GM12878 (cell line): ENCODE measurements at regions not wholly inside any gene's neighbourhood (a gene's known extent, or its start where the extent isn't known, plus 50 kb on each side); places are given as distances from the start of the nearest gene placed in this dataset.

Experiments used
- ATAC-seq: fragments of 200-7000 bp; cut with Tn5 transposase; 3 replicates; pipeline ENCODE4 v1.9.1; 2020; ENCODE audit warnings: mild to moderate bottlenecking, moderate library complexity
- BruUV-seq: library from RNA; stranded (reverse); fragments of 400-500 nt; replicated peaks from 2 replicates; lab custom pipeline; 2021; lab: Mats Ljungman, UMichigan
- CTCF ChIA-PET: fragments of 300-600 bp; sonication (Branson Sonifier 250); formaldehyde crosslinking; extraction: SDS; loops from one replicate; lab custom pipeline; 2021; ENCODE audit warnings: inconsistent platforms; lab: Yijun Ruan, JAX
- POLR2A ChIA-PET: fragments of 350-600 bp; formaldehyde crosslinking; extraction: SDS; loops from one replicate; lab custom pipeline; 2021; ENCODE audit warnings: inconsistent platforms; lab: Charles Lee
- RAD21 ChIA-PET: fragments of 300-600 bp; sonication (Branson Sonifier 250); formaldehyde crosslinking; loops from one replicate; lab custom pipeline; 2023; ENCODE audit warnings: antibody characterized with exemption; ENCODE audit not compliant: unreplicated experiment; lab: Charles Lee
- SMC1A ChIA-PET: fragments of 300-600 bp; sonication (Branson Sonifier 250); formaldehyde crosslinking; loops from one replicate; lab custom pipeline; 2023; ENCODE audit not compliant: unreplicated experiment, uncharacterized antibody; lab: Charles Lee
- DNase-seq: peaks from one replicate; pipeline ENCODE4 v3.0.0-alpha.2; 2011; ENCODE audit warnings: low read depth, low spot score
- FAIRE-seq: peaks from 3 replicates; lab custom pipeline; 2011; peaks lifted over from hg19 to GRCh38; lab: Jason Lieb, UNC
- H2AFZ ChIP-seq: 2 replicates; pipeline ENCODE4 v1.6.0; 2011; ENCODE audit warnings: low read depth, low read length, control low read depth; ENCODE audit not compliant: control insufficient read depth
- H3K27ac ChIP-seq: 2 replicates; pipeline ENCODE4 v1.5.1; 2011; ENCODE audit warnings: control low read depth; ENCODE audit not compliant: control insufficient read depth, insufficient read depth
- H3K27me3 ChIP-seq, 2 experiments: replicated peaks in 1 of 2; 2 replicates each; pipeline versions ENCODE4 v1.6.0 to v1.6.1; 2011; ENCODE audit warnings: low read length in 1 of 2; ENCODE audit not compliant: control insufficient read depth in 2 of 2, insufficient read depth in 2 of 2
- H3K36me3 ChIP-seq, 2 experiments: 2 replicates each; pipeline ENCODE4 v1.5.1; 2011; ENCODE audit warnings: low read length in 1 of 2; ENCODE audit not compliant: control insufficient read depth in 2 of 2, insufficient read depth in 2 of 2
- H3K4me1 ChIP-seq: 2 replicates; pipeline ENCODE4 v1.6.1; 2011; ENCODE audit warnings: mild to moderate bottlenecking, low read length, moderate library complexity, mixed read lengths; ENCODE audit not compliant: control insufficient read depth, insufficient read depth
- H3K4me2 ChIP-seq: 2 replicates; pipeline ENCODE4 v1.6.0; 2011; ENCODE audit warnings: control low read depth; ENCODE audit not compliant: control insufficient read depth, insufficient read depth
- H3K4me3 ChIP-seq: fragments of 200-600 bp; sonication (generic); 2 replicates; pipeline ENCODE4 v1.5.1; 2016
- H3K79me2 ChIP-seq: 2 replicates; pipeline ENCODE4 v1.6.0; 2011; ENCODE audit warnings: low read length; ENCODE audit not compliant: control insufficient read depth, insufficient read depth
- H3K9ac ChIP-seq: 2 replicates; pipeline ENCODE4 v1.8.0; 2011; ENCODE audit warnings: low read length, control low read depth, mixed read lengths; ENCODE audit not compliant: control insufficient read depth, insufficient read depth
- H3K9me3 ChIP-seq: replicated peaks from 3 replicates; pipeline ENCODE4 v1.5.1; 2011; ENCODE audit warnings: mild to moderate bottlenecking, low read length; ENCODE audit not compliant: control insufficient read depth, insufficient read depth
- H4K20me1 ChIP-seq: 2 replicates; pipeline ENCODE4 v1.6.0; 2011; ENCODE audit not compliant: control insufficient read depth, insufficient read depth
- EP300 ChIP-seq, 2 experiments: fragments of 150-350 bp in 1 of 2; IDR thresholded peaks; 2 replicates each; pipeline ENCODE4 v1.6.1; 2011 to 2012; ENCODE audit warnings: low read depth in 2 of 2, low read length in 2 of 2, borderline replicate concordance in 1 of 2, improper control_type of control experiment in 1 of 2, inconsistent platforms in 1 of 2; ENCODE audit not compliant: control insufficient read depth in 1 of 2
- PAX8 ChIP-seq: fragments of 450-650 bp; IDR thresholded peaks from 2 replicates; pipeline ENCODE4 v1.6.1; 2017; ENCODE audit warnings: mild to moderate bottlenecking, moderate library complexity
- RFX5 ChIP-seq: IDR thresholded peaks from 2 replicates; pipeline ENCODE4 v1.6.1; 2011; ENCODE audit warnings: low read depth, low read length, improper control_type of control experiment
- SIX5 ChIP-seq: IDR thresholded peaks from 2 replicates; pipeline ENCODE4 v1.6.1; 2011; ENCODE audit warnings: mild to moderate bottlenecking, low read depth, low read length, moderate library complexity; ENCODE audit not compliant: severe bottlenecking
- SMARCA5 ChIP-seq: fragments of 450-650 bp; IDR thresholded peaks from 2 replicates; pipeline ENCODE4 v1.6.1; 2017; ENCODE audit warnings: mild to moderate bottlenecking
- TCF3 ChIP-seq: IDR thresholded peaks from 2 replicates; pipeline ENCODE4 v1.6.1; 2012; ENCODE audit warnings: low read depth, mild to moderate bottlenecking, low read length, borderline replicate concordance; ENCODE audit not compliant: insufficient read depth
- ZNF24 ChIP-seq: fragments of 450-650 bp; IDR thresholded peaks from 2 replicates; pipeline ENCODE4 v1.6.1; 2017; ENCODE audit warnings: antibody characterized with exemption, mild to moderate bottlenecking
- WGBS: methylation state at CpG from one replicate; pipeline ENCODE4 v1.1.6; 2016; ENCODE audit warnings: low lambda C conversion rate; ENCODE audit not compliant: insufficient replicate concordance, insufficient coverage; ENCODE audit errors: missing lambda C conversion rate; 5-methylcytosine and 5-hydroxymethylcytosine counted together
- in situ Hi-C: fragments of 300-500 bp; cut with MboI; formaldehyde crosslinking; loops from 9 replicates; pipeline ENCODE4 v1.14.3; 2018; ENCODE audit warnings: mixed read lengths
- intact Hi-C: fragments of 100-400 bp; cut with micrococcal nuclease; formaldehyde crosslinking; loops from one replicate; pipeline ENCODE4 v1.14.2; 2022; ENCODE audit not compliant: unreplicated experiment
- TF ChIP-seq, protein P1 (sequence below): fragments of 450-650 bp; formaldehyde crosslinking; IDR thresholded peaks from 2 replicates; pipeline ENCODE4 v1.4.0; 2022; ENCODE audit warnings: mild to moderate bottlenecking, moderate library complexity

GRCh38 chr1:208445758-208446203 is 201.6 kb upstream of the PLXNA2 start:
- Histone ChIP-seq H3K27ac (no peak overlapping the region), H3K36me3 (no peaks in the 10 kb centered on the region), H3K4me3 (no peak overlapping the region), H3K27me3 (peaks cover 0 to 1% of the 10 kb centered on the region in 2 experiments; a peak in 1 of 4 replicates), H3K9me3 (no peaks in the 10 kb centered on the region; the same call in 2 of the 3 replicates)
- RAD21 ChIA-PET: no interaction called here
- WGBS: 6% methylated on average over 7 of the region's 7 CpGs
- no peak for DNase-seq
- in situ Hi-C loops: no loop called here
- CTCF ChIA-PET: no interaction called here
- POLR2A ChIA-PET: no interaction called here
- no peak for ATAC-seq
- TF ChIP-seq SIX5 (no peak), RFX5 (no peak), TCF3 (no peak), EP300 (IDR thresholded peaks at IDR 0.05; ENCODE audit: borderline replicate concordance in 1 of 2, control insufficient read depth in 1 of 2, low read depth in 2 of 2, low read length in 2 of 2) (no peak), SMARCA5 (no peak), PAX8 (no peak), ZNF24 (no peak)
- TF ChIP-seq, protein P1, sequence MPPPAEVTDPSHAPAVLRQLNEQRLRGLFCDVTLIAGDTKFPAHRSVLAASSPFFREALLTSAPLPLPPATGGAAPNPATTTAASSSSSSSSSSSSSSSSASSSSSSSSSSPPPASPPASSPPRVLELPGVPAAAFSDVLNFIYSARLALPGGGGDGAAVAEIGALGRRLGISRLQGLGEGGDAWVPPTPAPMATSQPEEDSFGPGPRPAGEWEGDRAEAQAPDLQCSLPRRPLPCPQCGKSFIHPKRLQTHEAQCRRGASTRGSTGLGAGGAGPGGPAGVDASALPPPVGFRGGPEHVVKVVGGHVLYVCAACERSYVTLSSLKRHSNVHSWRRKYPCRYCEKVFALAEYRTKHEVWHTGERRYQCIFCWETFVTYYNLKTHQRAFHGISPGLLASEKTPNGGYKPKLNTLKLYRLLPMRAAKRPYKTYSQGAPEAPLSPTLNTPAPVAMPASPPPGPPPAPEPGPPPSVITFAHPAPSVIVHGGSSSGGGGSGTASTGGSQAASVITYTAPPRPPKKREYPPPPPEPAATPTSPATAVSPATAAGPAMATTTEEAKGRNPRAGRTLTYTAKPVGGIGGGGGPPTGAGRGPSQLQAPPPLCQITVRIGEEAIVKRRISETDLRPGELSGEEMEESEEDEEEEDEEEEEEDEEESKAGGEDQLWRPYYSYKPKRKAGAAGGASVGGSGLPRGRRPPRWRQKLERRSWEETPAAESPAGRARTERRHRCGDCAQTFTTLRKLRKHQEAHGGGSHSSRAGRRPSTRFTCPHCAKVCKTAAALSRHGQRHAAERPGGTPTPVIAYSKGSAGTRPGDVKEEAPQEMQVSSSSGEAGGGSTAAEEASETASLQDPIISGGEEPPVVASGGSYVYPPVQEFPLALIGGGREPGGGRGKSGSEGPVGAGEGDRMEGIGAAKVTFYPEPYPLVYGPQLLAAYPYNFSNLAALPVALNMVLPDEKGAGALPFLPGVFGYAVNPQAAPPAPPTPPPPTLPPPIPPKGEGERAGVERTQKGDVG (CRISPR knock-in tag): no peak
- TF ChIP-seq, all 136 proteins: peak for 0
- no peaks in the 10 kb centered on the region for H3K79me2 ChIP-seq
- no peak overlapping the region for H3K4me2 ChIP-seq
- no peaks in the 10 kb centered on the region for H3K4me1 ChIP-seq
- no TSS peak for BruUV-seq
- intact Hi-C loops: no loop called here
- H4K20me1 ChIP-seq: no peaks in the 10 kb centered on the region
- SMC1A ChIA-PET: no interaction called here
- H2AFZ ChIP-seq: no peak overlapping the region
- no peak for FAIRE-seq
- H3K9ac ChIP-seq: no peak overlapping the region
